ENCODE measurements at regions not wholly inside any gene's neighbourhood (a gene's known extent, or its start where the extent isn't known, plus 50 kb on each side); places are given as distances from the start of the nearest gene placed in this dataset.

GRCh38 chr5:18281947-18282581 lies 647.8 kb downstream of the TAF11L14 start:
- TF ChIP-seq POLR2A (IDR thresholded peaks at IDR 0.05; ENCODE audit: low read depth, low read length) = no peak
- TF ChIP-seq POLR2AphosphoS5 (IDR thresholded peaks at IDR 0.05; ENCODE audit: low read depth, low read length) = no peak

Data from GM12892 (cell line).